WI38 (cell line): ENCODE measurements at regions not wholly inside any gene's neighbourhood (a gene's known extent, or its start where the extent isn't known, plus 50 kb on each side); places are given as distances from the start of the nearest gene placed in this dataset.
"Not testable (repeated sequence)": the region's sequence is repeated elsewhere in the genome, so short reads cannot be mapped to it uniquely, and the experiment has no call there.

Experiments used
- H3K4me3 ChIP-seq: 2 replicates; pipeline ENCODE4 v1.5.1; 2011; ENCODE audit warnings: low read depth, mild to moderate bottlenecking, control low read depth, low read length
- CTCF ChIP-seq: IDR thresholded peaks from 2 replicates; pipeline ENCODE4 v1.5.1; 2012; ENCODE audit warnings: low read depth, mild to moderate bottlenecking, control low read depth, low read length

- no peak for TF ChIP-seq CTCF
- H3K4me3 ChIP-seq = no peak overlapping the region
Observed at GRCh38 chr3:104178680-104179079, 1188.0 kb upstream of the ALCAM start.

- H3K4me3 ChIP-seq = no peak overlapping the region
- TF ChIP-seq CTCF = no peak
Observed at GRCh38 chr3:104180906-104181305, 1185.8 kb upstream of the ALCAM start.

DNA sequence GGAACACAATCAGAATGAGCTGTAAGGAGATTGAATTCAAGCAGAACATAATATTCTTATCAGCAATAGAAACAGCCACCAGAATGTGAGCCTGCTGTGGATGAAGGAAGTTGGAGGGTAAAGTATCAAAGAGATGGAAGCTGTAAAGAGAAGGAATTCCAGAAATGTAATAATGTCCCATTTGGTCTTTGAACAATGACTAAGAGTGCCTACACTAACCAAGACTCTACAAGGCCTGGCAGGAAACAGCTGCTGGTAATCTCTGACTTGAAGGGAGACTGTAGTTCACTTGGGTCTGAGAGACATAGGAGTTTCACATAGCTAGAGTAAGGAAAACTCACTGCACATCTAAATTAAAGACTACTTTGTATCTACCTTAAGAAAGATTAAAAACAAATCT, 1176.0 kb upstream of the ALCAM start:
- no peak overlapping the region for H3K4me3 ChIP-seq
- TF ChIP-seq CTCF = no peak

- no peak for TF ChIP-seq CTCF
- no peak overlapping the region for H3K4me3 ChIP-seq
Observed at GRCh38 chr3:104198131-104198530, 1168.6 kb upstream of the ALCAM start.

DNA sequence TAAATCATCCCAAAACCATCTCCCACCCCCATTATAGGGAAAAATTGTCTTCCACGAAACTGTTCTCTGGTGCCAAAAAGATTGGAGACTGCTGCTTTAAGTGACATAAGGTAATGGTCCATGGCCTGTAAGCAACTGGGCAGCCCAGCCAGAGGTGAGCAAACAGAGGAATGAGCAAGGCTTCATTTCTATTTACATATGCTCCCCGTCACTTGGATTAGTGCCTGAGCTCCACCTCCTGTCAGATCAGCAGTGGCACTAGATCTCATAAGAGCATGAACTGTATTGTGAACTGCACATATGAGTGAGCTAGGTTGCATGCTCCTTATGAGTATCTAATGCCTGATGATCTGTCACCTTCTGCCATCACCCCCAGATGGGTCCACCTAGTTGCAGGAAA, 1159.8 kb upstream of the ALCAM start:
- TF ChIP-seq CTCF = no peak
- no peak overlapping the region for H3K4me3 ChIP-seq

DNA sequence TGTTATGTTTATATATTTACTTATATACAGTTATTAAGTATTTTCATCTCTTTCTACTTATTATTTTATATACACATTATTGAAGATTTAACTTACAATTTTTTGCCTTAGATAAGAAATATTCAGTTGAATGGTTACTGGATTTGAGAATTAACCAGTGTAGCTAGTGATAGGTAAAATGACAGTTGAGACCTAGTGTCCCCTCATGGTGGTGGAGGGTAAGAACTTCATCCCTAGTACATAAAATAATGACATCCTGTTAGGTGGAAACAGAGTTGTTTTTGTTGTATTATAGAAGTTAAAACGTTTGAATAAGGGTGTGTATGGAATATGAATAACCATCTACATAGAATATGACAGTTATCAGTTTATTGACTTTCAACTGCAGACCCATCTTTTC, 1152.4 kb upstream of the ALCAM start:
- no peak for TF ChIP-seq CTCF
- no peak overlapping the region for H3K4me3 ChIP-seq

- H3K4me3 ChIP-seq = no peak overlapping the region
- TF ChIP-seq CTCF = no peak
Observed at GRCh38 chr3:104214937-104215336, 1151.8 kb upstream of the ALCAM start.

DNA sequence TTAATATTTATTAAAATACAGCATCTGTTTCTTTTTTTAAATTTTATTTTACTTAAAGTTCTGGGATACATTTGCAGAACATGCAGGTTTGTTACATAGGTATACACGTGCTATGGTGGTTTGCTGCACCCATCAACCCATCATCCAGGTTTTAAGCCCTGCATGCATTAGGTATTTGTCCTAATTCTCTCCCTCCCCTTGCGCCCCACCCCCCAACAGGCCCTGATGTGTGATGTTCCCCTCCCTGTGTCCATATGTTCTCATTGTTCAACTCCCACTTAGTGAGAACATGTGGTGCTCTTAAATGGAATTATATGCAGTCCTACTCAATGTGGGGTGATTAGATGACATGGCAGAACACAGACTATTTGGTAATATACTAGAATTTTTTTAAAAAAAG, 1147.7 kb upstream of the ALCAM start:
- not testable (repeated sequence) for H3K4me3 ChIP-seq
